Parathyroid adenoma (tissue), 2 donors: ENCODE measurements at regions not wholly inside any gene's neighbourhood (a gene's known extent, or its start where the extent isn't known, plus 50 kb on each side); places are given as distances from the start of the nearest gene placed in this dataset.

Experiments used
- H2AFZ ChIP-seq: fragments of 300-600 bp; sonication (generic); one replicate; pipeline ENCODE4 v1.7.0; 2017; ENCODE audit warnings: antibody characterized with exemption, mild to moderate bottlenecking
- H3K27ac ChIP-seq: fragments of 300-600 bp; sonication (generic); one replicate; pipeline ENCODE4 v1.7.0; 2017
- H3K27me3 ChIP-seq: fragments of 300-600 bp; sonication (generic); one replicate; pipeline ENCODE4 v1.7.0; 2017; ENCODE audit warnings: low read length; ENCODE audit not compliant: control insufficient read depth, insufficient read depth
- H3K36me3 ChIP-seq: fragments of 300-600 bp; sonication (generic); one replicate; pipeline ENCODE4 v1.7.0; 2017; ENCODE audit warnings: low read length; ENCODE audit not compliant: control insufficient read depth, insufficient read depth
- H3K4me1 ChIP-seq: fragments of 300-600 bp; sonication (generic); one replicate; pipeline ENCODE4 v1.7.0; 2017; ENCODE audit warnings: control low read depth
- H3K4me2 ChIP-seq: fragments of 300-600 bp; sonication (generic); one replicate; pipeline ENCODE4 v1.7.0; 2017; ENCODE audit warnings: low read length
- H3K4me3 ChIP-seq: fragments of 300-600 bp; sonication (generic); one replicate; pipeline ENCODE4 v1.7.0; 2017; ENCODE audit warnings: low read depth, low read length
- H3K79me2 ChIP-seq: fragments of 300-600 bp; sonication (generic); one replicate; pipeline ENCODE4 v1.7.0; 2017; ENCODE audit warnings: control low read depth
- H3K9ac ChIP-seq: fragments of 300-600 bp; sonication (generic); one replicate; pipeline ENCODE4 v1.7.0; 2017; ENCODE audit warnings: mild to moderate bottlenecking
- H3K9me3 ChIP-seq: fragments of 300-600 bp; sonication (generic); one replicate; pipeline ENCODE4 v1.7.0; 2017; ENCODE audit warnings: low read length; ENCODE audit not compliant: control insufficient read depth
- TF ChIP-seq, protein P1 (sequence below): fragments of 300-600 bp; sonication (generic); IDR thresholded peaks from one replicate; pipeline ENCODE4 v1.7.0; 2017; ENCODE audit warnings: antibody characterized with exemption, mild to moderate bottlenecking
- donor health status: primary hyperparathyroidism.

DNA sequence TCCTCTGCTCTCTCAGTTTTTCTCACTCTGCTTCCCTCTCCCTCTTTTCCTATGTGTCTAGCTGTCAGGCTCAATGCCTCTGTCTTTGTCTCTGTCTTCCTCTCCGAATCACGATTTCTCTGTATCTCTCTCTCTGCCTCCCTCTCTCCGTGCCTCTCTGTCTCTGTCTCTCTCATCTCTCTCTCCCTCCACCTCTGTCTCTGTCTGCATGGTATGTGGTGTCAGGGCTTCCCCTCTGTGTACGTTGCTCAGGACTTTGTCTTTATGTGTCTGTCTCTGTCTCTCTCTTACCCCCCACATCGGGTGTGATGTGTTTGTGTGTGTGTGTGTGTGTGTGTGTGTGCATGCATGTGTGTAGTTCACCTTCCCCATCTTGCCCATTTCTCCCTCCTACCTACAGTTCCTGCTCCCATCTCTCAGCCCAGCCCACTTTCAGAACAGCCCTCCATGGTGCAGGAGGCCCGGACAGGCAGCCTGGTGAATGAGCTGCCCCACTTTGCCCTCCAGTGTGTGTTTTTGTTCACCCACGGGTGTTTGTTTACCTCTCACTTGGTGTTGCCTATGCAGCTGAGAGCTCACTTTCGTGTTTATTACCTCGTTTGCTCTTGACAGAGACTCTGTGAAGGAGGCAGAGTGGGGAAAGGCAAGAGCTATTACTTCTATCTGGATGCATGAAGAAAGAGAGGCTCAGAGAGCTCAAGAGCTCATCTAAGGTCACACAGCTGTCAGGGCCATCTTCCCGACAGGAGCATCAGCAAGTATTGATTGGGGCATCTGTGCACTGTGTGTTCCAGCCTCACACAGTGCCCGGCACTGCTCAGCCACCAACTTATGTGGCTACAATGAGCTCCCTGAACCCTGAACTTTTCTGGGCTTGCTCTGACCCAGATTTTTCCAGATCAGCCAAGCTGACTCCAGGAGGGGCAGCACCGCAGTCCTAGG lies 163.5 kb upstream of the ZMIZ1 start:
- Histone ChIP-seq H3K27me3 (no peaks in the 10 kb centered on the region), H3K4me3 (no peak overlapping the region), H2AFZ (no peak overlapping the region), H3K36me3 (no peaks in the 10 kb centered on the region), H3K79me2 (no peaks in the 10 kb centered on the region), H3K9ac (no peak overlapping the region), H3K27ac (no peak overlapping the region), H3K4me1 (no peaks in the 10 kb centered on the region), H3K9me3 (no peaks in the 10 kb centered on the region), H3K4me2 (no peak overlapping the region)
- TF ChIP-seq, protein P1, sequence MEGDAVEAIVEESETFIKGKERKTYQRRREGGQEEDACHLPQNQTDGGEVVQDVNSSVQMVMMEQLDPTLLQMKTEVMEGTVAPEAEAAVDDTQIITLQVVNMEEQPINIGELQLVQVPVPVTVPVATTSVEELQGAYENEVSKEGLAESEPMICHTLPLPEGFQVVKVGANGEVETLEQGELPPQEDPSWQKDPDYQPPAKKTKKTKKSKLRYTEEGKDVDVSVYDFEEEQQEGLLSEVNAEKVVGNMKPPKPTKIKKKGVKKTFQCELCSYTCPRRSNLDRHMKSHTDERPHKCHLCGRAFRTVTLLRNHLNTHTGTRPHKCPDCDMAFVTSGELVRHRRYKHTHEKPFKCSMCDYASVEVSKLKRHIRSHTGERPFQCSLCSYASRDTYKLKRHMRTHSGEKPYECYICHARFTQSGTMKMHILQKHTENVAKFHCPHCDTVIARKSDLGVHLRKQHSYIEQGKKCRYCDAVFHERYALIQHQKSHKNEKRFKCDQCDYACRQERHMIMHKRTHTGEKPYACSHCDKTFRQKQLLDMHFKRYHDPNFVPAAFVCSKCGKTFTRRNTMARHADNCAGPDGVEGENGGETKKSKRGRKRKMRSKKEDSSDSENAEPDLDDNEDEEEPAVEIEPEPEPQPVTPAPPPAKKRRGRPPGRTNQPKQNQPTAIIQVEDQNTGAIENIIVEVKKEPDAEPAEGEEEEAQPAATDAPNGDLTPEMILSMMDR: no peak

DNA sequence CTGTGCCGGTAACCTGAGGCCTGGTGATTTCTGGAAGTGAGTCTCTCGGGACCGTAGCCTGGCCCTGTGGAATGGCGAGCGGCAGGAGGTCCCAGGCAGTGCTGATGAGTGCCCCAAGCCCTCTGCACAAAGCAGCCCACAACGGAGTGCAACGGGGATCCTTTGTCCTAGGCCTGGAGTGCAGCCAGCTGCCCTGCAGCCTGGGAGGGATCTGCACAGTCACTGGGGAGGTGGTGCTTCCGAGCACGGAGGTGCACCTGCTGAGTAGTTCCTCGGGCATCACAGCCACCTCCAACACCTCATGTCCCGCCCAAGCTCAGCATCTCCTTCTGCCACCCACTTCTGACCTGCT lies 162.8 kb upstream of the ZMIZ1 start:
- H3K9me3 ChIP-seq: no peaks in the 10 kb centered on the region
- TF ChIP-seq, protein P1: no peak

DNA sequence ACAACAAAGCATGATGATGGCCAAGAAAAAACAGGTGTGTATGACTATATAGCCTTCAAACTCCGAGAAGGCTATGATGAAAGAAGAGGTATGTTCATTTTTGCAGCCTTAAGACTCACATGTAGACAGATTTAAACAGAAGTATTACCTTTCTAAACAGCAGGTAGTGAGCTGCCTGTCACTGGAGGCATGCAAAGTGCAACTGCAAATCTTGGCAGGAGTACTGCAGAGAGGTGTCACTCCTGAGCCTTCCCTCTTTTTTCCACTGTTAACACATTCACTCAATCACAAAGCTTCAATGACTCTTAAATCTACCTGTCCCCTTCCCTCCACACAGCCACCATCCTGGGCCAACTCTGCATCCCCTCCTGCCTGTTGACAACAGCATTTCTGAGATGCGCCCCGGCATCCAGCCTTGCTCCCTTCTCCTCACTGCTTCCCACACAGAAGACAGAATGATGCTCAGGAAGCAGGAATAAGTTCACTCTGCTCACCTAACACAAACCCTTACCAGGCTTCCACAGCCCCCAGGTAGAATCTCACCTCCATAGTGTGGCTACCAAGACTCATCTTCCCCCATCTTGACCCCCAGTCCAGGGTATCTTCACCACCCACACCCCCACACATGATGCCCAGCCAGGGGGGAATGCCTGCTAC lies 161.9 kb upstream of the ZMIZ1 start:
- Histone ChIP-seq H3K4me3 (no peak overlapping the region), H3K27me3 (no peaks in the 10 kb centered on the region), H3K27ac (no peak overlapping the region), H3K9me3 (no peaks in the 10 kb centered on the region), H2AFZ (no peak overlapping the region), H3K4me2 (no peak overlapping the region), H3K36me3 (no peaks in the 10 kb centered on the region), H3K4me1 (peaks cover 4% of the 10 kb centered on the region), H3K79me2 (no peaks in the 10 kb centered on the region), H3K9ac (no peak overlapping the region)
- TF ChIP-seq, protein P1: no peak

More for the DNA sequence above, 162.8 kb upstream of the ZMIZ1 start:
- no peak overlapping the region for H3K9ac ChIP-seq
- no peak overlapping the region for H3K4me2 ChIP-seq
- no peak overlapping the region for H3K27ac ChIP-seq
- H3K27me3 ChIP-seq: no peaks in the 10 kb centered on the region
- no peaks in the 10 kb centered on the region for H3K36me3 ChIP-seq
- no peaks in the 10 kb centered on the region for H3K4me1 ChIP-seq
- H2AFZ ChIP-seq: no peak overlapping the region
- H3K4me3 ChIP-seq: no peak overlapping the region
- no peaks in the 10 kb centered on the region for H3K79me2 ChIP-seq

DNA sequence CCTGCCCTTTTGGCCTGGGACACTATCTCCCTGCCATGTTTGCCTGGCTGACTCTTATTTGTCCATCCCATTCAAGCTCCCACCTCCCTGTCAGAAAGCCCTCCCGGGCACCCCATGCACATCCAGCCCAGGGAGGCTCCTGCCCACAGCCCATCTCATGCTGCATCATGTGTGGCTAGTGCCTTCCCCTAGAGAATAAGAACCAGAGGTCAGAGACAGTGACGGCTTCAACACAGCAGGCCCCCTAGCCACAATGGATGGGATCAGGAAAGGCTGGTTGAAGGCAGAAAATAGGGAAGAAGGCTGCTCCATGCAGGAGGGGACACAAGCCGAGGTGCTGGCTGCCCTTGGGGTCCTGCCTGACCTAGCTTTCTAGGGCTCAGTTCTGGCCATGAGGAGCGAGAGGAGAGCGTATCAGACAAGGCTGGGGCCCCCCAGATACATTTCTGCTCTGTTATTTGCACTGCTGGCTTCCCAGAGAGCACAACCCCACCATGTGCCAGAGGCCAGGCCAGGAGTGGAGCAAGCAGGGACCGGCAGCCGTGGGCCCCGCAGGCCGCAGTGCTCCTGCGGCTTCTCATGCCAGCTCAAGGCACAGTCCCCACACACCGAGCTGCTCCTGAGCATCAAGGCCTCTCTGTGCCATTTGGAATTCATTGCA lies 161.1 kb upstream of the ZMIZ1 start:
- Histone ChIP-seq H3K4me2 (no peak overlapping the region), H3K4me3 (no peak overlapping the region), H3K27ac (no peak overlapping the region), H3K9me3 (no peaks in the 10 kb centered on the region), H3K36me3 (no peaks in the 10 kb centered on the region), H3K9ac (no peak overlapping the region), H3K4me1 (peaks cover 4% of the 10 kb centered on the region), H3K27me3 (no peaks in the 10 kb centered on the region), H3K79me2 (no peaks in the 10 kb centered on the region), H2AFZ (no peak overlapping the region)
- TF ChIP-seq, protein P1: no peak
